ENCODE measurements at regions not wholly inside any gene's neighbourhood (a gene's known extent, or its start where the extent isn't known, plus 50 kb on each side); places are given as distances from the start of the nearest gene placed in this dataset.
"Not testable (repeated sequence)": the region's sequence is repeated elsewhere in the genome, so short reads cannot be mapped to it uniquely, and the experiment has no call there.

DNA sequence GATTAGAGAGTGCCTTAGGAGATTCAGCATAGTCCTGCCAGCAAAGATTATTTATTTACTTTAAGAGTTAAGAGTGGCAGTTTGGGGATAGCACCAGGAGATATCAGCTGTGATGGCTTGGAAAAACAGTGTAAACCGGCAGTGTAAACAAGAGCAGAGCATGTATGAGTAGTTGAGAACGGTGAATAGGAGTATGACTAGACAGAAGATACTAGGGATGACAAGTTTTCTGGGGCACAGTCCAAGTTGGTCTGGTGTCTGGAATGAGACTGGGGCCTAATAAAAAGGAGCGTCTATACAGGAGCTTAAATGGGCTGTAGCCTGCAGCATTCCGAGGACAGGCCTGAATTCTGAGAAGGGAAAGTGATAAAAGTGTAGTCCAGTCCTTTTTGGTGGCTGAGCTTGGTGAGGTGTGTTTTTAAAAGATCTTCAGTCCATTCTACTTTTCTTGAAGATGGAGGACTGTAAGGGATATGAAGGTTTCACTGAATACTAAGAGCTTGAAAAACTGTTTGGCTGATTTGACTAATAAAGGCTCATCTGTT, 117.8 kb downstream of the TLR5 start:
- not testable (repeated sequence) for FAIRE-seq

DNA sequence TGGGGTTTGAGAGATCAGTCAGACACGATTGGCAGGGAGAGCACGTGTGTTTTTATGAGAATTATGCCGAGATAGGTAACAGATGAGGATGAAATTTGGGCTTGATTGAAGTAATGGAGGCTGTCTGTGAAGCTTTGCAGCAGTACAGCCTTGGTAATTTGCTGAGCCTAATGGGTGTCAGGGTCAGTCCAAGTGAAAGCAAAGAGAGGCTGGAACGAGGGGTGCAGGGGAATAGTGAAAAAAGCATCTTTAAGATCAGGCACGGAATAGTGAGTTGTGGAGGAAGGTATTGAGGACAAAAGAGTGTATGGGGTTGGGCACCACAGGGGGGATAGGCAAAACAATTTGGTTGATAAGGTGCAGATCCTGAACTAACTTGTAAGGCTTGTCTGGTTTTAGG, 116.4 kb downstream of the TLR5 start:
- not testable (repeated sequence) for FAIRE-seq

DNA sequence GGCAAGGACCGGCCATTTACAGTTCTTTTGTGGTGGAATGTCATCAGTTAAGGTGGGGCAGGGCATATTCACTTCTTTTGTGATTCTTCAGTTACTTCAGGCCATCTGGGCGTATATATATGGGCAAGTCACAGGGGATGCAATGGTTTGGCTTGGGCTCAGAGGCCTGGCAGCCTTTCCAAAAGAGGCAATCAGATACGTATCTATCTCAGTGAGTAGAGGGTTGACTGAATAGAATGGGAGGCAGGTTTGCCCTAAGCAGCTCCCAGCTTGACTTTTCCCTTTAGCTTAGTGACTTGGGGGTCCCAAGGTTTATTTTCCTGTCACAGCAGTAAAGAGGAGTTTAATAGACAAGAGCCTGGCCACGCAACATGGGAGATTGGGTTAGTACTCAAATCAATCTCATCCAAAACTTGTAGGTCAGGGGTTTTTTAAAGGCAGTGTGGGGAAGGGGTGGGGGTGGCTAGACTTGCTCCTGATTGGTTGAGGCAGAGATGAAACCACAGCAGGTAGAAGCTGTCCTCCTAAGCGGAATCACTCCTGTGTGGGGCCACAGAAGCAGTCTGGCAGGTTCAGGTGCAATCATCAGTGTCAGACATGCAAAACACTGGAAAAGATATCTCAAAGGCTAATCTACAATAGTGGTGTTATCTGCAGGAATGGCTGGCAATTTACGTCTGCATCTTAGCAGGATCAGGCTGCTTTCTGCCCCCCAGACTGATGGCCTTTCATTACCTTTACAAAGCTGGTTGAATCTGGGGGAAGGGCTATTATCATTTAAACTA, 112.9 kb downstream of the TLR5 start:
- FAIRE-seq, result no peak

DNA sequence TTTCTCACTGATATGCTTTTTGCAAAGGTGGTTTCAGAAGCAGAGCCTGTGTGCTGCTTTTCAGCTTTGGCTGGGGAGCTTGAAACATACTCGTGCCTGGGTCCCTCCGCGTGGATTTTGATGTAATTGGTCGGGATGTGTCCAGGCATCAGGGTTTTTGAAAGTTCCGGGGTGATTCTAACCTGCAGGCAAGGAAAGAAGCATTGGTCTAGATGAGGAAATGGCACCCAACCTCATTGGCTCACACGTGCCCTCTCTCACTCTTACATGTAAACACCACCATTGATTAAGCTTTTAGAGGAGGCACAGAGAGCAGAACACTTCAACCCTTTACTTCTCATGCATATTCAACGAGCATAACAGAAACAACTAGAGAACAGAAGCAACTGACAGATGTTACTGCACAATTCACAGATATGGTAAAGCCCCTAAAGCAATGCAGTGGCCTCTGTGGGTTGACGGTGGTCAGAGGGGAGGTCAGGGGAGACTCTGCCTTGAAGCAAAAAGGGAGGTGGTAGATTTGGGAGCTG, 112.1 kb downstream of the TLR5 start:
- FAIRE-seq, result no peak

DNA sequence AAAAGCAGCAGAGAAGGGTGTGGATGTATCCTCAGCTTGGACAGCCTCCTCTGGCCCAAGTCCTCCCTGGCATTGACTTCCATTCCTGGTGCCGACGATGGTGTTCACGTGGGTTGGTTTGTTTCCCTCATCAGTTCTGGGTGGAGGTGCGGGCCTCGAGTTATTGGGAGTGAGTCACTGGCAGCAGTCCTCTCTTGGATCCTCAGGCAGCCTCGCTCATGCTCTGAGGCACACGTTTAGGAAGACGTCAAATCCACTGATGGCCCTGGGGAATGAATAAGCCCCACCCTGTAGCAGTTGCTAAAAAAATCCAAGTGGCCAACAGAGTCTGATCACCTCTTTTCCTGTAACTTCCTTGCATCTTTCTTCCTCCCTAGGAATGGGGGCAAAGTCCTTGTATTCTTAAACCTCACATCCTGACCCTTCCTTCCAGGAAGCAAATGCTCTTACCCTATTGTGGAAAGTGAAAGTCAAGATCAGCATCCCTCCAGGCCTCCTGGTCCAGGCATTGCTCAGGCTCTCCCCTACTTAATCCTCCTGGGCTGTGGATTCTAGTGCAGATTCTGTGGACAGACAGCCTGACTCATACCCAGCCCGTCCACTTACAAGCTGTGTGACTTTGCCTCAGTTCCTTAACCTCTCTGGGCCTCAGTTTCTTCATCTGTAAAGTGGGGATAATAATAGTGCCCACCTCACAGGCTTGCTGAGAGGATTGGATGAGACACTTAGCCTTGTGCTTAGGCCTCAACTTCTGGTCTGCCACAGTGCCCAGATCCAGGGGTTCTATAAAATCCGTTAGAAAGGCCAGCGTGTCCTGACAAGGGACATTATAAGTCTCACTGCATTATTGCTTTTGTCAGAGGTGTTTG, 111.1 kb downstream of the TLR5 start:
- FAIRE-seq, result no peak

DNA sequence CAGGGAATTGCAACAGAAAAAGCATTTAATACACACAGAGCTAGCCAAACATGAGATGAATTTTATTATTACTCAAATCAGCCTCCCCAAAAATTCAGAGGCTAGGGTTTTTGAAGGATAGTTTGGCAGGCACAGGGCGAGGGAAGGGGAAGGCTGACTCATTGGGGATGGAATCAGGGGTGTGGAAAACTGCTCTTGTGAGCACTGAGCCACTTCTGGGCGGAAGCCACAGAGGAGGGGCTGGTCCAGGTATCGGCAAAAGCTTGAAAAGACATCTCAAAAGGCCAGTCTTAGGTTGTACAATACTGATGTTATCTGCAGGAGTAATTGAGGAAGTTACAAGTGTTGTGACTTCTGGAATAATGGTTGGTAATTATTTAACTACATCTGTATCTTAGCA, 109.4 kb downstream of the TLR5 start:
- FAIRE-seq, result no peak

DNA sequence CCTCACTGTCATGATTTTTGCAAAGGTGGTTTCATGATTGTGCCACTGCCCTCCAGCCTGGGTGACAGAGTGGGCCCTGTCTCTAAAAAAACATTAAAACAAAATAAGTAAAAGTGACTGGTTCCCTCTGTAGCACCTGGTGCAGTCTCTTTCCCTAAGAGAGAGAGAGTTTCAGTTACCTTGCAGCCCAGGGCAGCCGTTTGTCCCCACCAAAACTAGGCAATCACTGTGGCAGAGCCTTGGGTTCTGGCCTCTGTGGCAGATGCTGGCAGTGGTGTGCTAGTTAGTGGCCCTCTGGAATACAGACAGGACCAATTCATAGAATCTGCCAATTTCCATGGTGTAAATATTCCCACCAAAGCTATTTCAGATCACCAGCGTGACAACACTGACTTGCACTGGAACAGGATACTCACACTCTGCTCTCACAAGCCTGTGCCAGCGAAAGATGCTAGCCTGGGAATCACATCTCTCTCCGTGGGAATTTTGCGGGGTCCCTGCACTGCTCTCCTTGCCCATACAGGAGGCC, 108.7 kb downstream of the TLR5 start:
- FAIRE-seq, result no peak

DNA sequence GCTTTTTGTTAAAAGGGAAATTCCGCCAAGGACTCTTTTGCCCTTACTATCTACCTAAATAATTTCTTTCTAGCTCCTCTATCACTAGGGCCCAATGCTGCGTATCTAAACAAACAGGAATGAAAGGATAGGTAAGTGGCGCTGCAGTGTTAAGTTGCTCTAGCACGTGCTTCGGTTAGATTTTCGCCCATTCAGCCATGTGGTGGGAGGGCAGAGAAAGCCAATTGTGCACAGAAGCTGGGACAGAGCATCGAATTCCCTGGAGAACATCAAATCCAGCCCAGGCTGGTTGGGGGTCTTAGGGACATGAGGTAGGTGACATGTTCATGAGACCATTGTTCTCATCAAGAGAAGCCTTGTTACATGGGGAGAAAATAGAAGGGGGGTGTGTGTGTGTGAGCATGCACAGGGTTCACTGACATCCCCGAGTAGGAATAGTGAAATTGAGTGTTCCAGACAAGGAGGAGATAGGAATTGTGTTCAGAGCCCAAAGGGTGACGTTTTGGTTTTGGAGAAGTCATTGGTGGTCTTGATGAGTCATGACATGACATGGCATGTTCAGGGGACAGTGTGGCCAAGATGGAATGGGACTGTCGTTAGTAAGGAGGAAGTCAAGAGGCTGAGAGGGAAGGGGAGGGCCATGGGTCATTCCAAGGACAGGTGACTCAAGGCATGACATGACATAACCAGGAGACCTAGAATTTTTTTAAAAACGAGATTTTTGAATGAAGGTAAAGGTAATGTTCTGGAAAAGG, 107.1 kb downstream of the TLR5 start:
- no peak for FAIRE-seq

DNA sequence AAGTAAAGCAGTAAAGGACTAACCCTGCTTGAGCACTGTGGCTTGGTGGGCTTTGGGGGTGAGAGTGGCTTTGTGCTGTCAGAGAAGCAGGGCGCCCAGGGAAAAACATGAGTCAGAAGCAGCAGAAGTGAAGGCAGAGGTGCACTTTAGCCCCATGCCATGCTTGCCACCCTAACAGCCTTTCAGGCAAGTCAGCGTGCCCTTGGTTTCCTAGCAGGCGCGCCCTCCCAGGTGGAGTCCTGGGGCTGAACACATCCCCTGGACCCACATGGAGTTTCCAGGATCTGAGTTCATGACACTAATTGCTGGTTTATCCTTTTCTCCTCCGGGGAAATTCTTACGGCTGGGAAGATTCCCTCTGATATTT, 106.6 kb downstream of the TLR5 start:
- no peak for FAIRE-seq

DNA sequence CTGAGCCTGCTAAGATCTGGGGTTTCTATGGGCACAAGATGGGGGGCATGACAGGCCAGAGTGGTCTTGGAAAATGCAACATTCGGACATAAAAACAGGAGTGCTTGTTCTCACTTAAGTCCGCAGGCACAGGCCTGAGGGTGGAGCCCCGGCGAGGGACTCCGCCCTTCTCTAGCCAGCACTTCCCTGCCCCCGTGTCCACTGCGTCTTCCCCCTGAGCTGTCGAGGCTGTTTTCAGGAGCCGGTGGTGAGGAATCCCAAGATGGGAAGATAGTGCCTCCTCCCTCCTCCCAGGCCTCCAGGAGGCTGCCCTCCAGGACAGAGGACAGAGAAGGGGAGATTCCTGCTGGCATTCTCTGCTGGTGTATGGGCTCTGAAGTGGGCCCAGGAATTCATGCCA, 105.2 kb downstream of the TLR5 start:
- FAIRE-seq, result no peak

DNA sequence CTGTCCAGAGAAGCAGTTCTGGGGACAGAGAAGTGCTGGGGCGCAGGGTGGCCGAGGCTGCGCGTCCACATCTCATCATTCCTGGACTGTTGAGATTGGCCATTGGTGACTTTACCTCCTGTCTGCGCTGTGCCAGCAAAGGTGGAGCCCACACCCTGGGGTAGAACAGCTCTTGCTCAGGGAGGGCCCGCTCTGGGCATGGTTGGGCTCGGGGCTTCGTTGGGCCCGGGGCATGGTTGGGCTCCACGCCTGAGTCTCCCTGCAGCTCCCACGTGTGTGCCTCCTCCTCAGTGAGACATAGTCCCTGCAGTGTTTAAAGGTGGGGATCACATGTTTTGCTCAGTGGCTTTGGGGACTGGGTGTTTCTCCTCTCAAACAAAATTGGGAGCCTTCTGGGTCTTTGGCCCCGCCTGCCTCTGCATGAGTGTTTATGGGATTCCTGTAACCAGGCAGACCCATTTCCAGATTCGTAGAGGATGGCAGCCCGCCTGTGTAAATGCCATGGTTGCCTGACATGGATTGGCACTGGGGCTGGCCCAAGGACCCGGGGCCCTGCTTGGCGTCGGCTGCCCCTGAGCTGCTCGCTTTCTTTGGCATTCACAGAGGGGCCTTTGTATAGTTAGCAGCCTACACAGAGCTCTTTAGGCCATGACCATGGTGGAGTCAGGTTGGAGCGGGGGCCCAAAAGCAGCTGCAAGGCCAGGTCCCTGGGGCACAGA, 104.6 kb downstream of the TLR5 start:
- FAIRE-seq, result no peak

DNA sequence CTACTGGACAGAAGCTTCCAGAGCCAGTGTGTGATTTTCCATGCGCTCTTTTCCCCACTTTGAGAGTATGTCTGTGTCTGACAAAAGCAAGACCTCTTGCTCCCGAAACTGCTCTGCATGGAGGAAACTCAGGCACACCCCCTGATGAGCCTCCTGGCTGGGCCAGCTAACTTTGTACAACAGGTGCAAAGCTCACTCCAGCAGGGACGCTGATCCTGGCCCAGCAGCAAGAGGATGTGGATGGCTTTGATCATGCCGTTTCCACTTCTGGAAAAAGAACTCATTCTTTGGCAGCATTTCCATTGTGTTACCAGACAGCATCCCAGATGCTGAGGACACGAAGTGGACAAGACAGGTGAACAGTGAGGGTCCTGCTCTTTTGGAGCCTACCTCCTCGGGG, 103.1 kb downstream of the TLR5 start:
- FAIRE-seq, result no peak

DNA sequence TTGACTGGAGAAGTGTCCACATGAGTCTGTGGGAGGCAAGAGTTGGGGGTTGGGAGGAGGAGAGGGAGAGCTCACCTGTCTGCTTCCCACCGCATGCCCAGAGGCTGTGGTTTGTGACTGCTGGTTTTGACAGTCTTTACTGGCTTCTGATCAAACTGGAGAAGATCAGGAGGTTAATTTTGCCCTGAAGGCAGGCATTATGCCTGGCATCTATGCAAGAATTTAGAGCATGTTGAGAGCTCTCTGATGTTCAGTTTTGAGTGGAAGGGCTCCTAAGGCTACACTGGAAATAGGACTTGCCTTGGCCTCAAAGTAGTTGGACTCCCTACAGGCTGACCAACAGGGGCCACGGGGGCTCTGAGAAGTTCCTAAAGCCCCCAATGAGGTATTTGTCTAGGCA, 101.6 kb downstream of the TLR5 start:
- FAIRE-seq, result no peak

DNA sequence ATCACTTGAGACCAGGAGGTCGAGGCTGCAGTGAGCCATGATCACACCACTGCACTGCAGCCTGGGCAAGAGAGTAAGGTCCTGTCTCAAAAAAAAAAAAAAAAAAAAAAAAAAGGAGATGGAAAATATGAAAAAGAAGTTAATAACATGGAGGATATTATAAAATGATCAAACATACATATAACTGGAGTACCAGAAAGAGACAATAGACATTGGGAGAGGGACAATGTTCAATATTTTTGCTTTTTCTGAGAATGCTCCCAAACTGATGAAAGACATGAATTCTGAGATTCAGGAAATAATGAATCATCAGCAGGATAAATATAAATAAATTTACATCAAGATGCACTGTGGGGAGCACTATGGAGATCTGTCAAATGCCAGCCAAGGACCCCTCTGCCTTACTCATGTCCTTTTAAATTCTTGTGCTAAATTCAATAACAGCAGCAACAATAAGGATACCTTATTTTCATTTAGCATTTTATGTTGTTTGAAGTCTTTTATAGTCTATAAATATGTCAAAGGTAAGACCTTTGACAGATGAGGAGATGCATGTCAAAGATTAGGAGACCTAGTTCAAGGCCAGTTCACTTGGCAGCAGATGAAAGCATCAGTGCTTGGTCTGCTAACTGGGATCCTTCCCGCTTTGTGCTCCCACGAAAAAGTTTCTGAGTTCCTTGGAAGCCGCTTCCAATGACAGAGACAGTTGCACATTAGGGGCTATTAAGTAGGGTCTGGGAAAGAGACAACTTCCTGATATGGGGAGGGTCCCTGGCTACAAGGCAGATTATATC, 97.7 kb downstream of the TLR5 start:
- no peak for FAIRE-seq

DNA sequence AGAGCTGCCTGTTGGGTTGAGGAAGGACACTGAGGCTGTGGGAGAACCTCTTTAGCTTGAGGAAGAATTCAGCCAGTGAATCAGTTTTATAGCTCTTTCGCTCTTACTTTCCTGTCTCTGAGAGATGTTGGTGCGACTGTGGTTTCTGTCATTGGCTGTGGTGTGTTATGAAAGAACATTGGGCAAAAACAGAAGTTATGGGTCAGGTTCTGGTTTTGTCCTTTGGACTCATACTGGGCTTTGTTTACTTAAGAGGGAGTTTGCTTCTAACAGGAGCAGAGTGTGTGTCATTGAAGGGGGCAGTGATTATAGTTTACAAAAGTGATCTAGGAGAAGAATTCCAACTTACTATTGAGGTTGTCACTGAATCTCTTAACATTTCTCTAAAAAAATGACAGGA, 97.0 kb downstream of the TLR5 start:
- FAIRE-seq, result no peak

DNA sequence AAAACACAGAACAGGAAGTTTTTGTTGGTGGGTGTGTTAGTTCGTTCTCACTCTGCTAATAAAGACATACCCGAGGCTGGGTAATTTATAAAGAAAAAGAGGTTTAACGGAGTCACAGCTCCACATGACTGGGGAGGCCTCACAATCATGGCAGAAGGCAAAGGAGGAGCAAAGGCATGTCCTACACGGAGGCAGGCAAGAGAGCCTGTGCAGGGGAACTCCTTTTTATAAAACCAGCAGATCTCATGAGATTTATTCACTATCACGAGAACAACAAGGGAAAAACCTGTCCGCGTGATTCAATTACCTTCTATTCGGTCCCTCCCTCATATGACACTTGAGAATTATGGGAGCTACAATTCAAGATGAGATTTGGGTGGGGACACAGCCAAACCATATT, 96.6 kb downstream of the TLR5 start:
- FAIRE-seq, result not testable (repeated sequence)

DNA sequence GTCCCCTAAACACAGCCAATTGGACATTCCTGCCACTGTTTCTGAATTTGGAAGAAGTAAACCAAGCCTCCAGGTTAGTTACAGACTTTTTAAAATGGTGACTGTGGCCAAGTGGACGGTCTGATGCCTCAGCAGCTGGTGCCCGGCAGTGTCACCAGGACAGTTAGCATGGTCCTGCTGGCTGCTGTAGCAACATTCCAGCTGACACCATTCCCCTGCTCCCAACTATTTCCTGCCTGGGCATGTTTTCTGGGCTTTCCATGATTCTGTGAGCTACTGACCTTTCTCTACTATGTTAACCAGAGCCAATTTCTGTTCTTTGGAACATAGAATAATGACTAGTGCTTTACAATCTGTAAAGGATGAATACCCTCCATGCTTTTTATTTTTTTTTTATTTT, 95.0 kb downstream of the TLR5 start:
- no peak for FAIRE-seq

DNA sequence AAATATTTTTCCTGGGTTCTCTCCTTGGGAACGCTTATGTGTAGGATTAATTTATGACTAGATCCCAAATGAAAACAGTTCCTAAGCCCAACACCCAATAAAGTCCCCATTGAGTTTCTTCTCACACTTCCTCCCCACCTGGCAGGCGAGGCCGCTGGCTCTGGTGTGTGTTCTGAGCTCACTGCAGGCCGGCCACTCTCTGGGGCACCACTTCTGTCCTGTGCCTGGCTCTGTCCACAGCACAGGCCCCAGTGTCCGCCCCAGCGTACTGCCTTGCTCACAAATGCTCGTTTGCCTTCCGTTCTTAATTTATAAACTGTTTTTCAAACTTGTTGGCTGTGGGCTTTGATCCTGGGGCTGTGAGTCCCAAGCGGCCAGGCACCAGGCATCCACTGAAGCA, 90.6 kb downstream of the TLR5 start:
- FAIRE-seq, result no peak

DNA sequence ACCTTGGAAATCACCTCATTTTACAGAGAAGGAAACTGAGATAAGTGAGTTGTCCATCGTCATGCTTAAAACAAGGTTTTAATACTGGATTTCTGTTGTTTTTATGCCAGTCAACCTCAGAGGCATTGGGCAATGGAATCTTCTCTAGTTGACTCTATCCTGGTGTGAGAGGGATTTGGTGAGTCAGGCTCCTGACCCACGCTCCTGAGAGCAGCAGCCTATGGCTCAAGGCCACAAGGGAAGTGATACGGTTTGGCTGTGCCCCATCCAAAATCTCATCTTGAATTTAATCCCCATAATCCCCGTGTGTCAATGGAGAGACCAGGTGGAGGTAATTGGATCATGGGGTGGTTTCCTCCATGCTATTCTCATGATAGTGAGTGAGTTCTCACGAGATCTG, 90.1 kb downstream of the TLR5 start:
- FAIRE-seq, result no peak

DNA sequence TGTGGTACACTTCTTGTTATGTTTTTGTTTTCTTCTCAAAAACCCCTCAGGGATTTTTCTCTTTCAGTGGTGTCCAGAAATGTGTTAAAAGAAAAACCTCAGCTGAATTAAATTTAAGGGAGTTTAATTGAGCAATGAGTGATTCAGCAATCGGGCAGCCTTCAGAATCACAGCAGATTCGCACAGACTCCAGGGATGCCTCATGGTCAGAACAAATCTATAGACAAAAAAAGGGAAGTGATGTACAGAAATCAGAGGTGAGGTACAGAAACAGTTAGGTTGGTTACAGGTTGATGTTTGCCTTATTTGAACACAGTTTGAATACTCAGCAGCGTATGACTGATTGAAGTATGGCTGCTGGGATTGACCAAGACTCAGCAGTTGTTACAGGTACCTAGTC, 86.2 kb downstream of the TLR5 start:
- no peak for FAIRE-seq

DNA sequence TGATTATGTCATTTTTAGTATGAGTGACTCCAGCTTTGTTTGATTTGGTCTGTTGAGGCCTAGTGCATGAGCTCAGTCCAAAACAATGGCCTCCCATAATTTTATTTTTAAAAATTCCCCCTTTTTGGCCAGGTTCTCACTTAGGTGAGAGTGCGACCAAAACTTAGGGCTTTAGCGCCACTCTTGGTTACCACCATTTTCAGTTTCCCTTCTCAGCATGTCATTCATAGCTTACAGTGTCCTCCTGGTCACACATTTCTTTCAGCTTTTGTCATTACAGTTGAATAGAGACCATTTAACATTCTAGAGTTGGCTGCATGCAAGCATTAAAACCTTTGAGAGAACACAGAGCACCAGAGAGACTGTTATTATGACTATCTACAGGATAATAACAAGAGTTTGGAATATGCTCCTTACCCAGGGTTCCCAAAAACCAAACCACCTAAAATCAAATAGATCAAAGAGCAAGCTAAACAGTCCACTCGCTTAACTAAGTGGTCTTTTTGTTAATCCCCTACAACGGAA, 85.4 kb downstream of the TLR5 start:
- FAIRE-seq, result no peak

Measured in islet of Langerhans (tissue), 1 donor.